DMS 273 (cell line): ENCODE measurements at regions not wholly inside any gene's neighbourhood (a gene's known extent, or its start where the extent isn't known, plus 50 kb on each side); places are given as distances from the start of the nearest gene placed in this dataset.

Source experiments
- DNase-seq: peaks from one replicate; lab custom pipeline; 2025; ENCODE audit not compliant: unreplicated experiment; lab: John Stamatoyannopoulos, UW

- no peak for DNase-seq
These were observed 193.5 kb upstream of the PCDH17 start for GRCh38 chr13:57438072-57438471.

GRCh38 chr13:57443494-57443893, 188.1 kb upstream of the PCDH17 start:
- DNase-seq: no peak

GRCh38 chr13:57450356-57450755, 181.2 kb upstream of the PCDH17 start:
- DNase-seq: no peak

- no peak for DNase-seq
These were observed 179.3 kb upstream of the PCDH17 start for GRCh38 chr13:57452228-57452627.

GRCh38 chr13:57470491-57470890, 161.1 kb upstream of the PCDH17 start:
- DNase-seq: no peak

GRCh38 chr13:57491318-57491717, 140.2 kb upstream of the PCDH17 start:
- no peak for DNase-seq

- no peak for DNase-seq
These were observed 123.6 kb upstream of the PCDH17 start for GRCh38 chr13:57507752-57508463.

- DNase-seq: no peak
These were observed 119.9 kb upstream of the PCDH17 start for GRCh38 chr13:57511603-57512002.

DNA sequence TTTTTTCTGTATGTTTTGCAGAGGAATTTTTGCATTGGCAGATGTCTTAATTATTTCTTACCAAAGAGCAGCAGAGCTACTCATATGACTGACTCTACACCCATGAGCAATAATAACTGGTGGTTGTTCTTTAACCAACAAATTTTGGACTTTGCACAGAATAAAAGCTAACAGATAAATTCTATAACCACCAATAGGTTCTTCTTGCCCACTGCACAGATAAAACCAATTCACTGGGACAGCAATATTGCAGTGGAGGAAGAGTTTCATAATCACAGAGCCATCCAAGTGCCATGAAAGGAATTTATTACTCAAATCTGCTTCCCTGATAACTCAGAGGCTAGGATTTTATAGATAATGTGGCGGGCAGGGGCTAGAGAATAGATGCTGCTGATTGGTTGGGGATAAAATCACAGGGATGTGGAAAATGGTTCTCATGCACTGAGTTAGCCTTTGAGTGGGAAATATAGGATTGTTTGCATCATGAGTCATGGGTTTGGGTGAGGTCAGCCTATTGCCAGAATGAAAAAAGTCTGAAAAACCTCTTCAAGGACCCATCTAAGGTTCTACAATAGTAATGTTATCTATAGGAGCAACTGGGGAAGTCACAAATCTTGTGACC, 104.3 kb upstream of the PCDH17 start:
- DNase-seq: no peak

DNA sequence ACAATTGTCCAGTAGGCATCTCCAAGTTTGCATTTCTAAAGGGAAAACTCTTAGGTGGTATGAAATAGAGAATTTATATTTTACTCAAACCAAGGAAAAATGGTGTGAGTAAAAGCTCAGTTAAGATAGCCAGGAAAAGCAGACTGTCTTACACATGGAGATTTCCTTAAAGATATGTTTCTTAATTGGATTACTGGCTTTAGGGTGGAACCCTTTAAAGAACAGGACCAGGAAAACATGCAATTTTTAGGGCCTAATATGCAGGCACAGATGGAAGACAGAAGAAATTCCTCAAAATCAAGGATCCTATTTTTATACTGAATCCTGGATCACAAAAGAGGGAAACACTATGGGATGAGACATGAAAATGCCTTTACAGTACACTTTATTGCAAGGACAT, 100.3 kb upstream of the PCDH17 start:
- DNase-seq: no peak

DNA sequence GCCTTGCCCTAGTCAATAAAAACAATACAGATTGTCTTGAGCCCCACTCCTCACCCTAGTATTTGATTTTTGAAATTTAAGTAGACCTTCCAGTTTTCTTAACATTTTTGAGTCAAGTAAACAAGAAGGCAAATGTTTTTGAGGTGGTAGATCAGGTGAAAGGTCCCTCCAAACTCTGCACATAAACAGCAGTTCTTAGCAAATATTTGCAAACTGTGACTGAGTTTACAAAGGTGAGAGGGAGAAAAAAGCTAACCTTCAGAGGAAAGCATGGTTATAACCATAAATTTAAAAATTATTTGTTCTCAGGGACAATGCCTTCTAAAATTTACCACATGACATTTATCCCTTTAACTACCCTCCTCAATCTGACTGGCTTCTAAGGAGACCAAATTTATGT, 84.6 kb upstream of the PCDH17 start:
- no peak for DNase-seq

DNA sequence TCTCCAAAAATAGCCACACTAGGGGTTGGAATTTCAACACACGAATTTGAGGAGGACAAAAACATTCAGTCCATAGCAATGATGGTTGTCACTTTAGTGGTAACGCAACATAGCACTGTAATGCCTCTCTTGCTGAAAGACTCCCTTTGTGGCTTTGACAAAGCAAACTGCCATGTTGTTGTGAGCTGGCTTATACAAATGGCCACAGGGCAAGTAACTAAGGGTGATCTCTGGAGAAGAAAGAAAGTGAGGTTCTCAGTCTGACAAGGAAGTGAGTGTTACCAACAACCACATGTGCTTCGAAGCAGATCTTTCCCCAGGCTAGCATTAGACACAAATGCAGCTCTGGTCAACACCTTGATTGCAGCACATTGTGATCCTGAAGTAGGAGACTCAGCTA, 79.1 kb upstream of the PCDH17 start:
- no peak for DNase-seq

GRCh38 chr13:57553932-57554331, 77.6 kb upstream of the PCDH17 start:
- DNase-seq: no peak

- peak; percentile 24 for DNase-seq
These were observed 73.5 kb upstream of the PCDH17 start for GRCh38 chr13:57558051-57558467.

DNA sequence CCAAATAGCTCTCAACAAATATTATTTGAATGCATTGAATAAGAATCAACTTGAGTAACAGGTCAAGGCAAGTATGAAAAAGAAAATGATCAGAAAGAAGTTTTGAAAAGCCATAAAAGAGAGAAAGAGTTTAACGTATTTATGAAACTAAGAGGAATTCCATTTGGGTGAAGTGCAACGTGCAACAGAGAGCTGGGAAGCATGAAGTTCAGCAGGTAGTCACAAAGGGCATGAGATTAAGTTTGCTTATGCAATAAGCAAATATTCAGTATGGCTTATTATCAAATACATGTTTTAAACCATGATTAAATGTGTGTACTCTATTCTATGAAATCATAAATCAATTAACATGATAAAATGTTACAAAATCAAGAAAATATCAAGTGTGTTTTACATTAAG, 62.7 kb upstream of the PCDH17 start:
- no peak for DNase-seq

DNA sequence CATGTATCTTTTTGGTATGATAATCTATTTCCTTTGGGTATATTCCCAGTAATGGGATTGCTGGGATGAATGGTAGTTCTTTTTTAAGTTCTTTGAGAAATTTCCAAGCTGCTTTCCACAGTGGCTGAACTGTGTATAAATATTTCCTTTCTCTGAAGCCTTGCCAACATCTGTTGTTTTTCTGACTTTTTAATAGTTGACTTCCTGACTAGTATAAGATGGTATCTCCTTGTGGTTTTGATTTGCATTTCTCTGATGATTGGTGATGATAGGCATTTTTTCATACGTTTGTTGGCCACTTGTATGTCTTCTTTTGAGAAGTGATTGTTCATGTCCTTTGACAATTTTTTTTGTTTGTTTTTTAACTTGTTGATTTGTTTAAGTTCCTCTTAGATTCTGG, 61.6 kb upstream of the PCDH17 start:
- DNase-seq: peak; percentile 3
